HG02623 (cell line): ENCODE measurements at regions not wholly inside any gene's neighbourhood (a gene's known extent, or its start where the extent isn't known, plus 50 kb on each side); places are given as distances from the start of the nearest gene placed in this dataset.

Experiments
- ATAC-seq: cut with Tn5 transposase; IDR thresholded peaks from one replicate; pipeline ENCODE4 v1.9.1; 2021; ENCODE audit warnings: moderate library complexity; ENCODE audit not compliant: unreplicated experiment

DNA sequence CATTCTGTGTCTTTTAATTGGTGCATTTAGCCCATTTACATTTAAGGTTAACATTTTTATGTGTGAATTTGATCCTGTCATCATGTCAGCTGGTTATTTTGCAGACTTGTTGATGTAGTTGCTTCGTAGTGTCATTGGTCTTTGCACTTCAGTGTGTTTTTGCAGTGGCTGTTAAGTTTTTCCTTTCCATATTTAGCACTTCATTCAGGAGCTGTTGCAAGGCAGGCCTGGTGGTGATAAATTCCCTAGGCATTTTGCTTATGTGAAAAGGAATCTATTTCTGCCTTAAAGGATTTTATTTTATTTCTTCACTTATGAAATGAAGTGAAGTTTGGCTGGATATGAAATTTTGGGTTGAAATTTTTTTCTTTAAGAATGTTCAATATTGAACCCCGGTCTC lies 70.2 kb upstream of the CD96 start:
- ATAC-seq = no peak

DNA sequence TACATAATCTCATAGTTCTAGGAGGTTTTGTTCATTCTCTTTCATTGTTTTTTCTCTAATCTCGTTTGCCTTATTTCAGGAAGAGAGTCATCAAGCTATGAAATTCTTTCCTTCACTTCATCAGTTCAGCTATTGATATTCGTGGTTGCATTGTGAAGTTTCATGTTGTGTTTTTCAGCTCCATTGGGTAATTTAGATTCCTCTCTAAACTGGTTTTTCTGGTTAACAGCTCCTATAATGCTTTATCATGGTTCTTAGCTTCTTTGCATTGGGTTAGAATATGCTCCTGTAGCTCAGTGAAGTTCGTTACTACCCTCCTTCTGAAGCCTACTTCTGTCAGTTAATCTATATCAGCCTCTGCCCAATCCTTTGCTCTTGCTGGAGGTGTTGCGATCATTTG lies 69.4 kb upstream of the CD96 start:
- ATAC-seq = no peak

DNA sequence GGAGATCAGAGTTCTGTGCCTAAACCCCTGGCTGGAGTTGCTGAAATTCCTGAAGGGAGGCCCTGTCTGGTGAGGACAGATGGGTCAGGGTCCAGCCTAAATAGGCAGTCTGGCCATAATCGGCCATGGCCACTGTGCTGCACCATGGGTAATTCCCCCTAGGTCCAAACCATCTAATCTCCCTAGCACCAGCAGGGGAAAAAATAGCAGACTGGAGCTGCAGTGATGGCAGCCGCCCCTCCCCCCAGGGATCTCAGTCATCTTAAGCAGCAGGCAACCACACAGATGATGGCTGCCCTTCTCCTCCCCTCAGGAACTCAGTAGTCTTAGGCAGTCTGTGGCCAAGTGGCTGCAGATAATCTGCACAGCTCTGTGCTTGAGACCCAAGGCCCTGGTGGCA lies 68.4 kb upstream of the CD96 start:
- no peak for ATAC-seq

DNA sequence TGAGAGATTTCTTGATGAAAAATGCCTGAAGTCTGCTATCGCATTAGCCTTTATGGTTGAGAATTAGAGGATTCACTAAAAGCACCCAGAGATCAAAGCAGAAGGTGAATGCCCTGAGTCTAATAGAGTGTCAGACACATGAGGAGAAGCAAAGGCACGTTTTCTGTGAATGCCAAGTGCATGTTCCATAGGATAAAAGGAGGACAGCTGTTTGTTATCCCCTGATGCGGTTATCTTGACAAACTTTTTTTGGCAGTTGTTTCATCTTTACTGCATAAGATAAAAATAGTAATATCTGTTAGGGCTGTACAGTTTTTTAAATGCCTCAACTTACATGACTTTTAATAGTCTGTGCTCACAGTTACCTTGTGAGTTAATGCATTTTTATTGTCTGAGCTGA lies 65.3 kb upstream of the CD96 start:
- ATAC-seq = no peak

DNA sequence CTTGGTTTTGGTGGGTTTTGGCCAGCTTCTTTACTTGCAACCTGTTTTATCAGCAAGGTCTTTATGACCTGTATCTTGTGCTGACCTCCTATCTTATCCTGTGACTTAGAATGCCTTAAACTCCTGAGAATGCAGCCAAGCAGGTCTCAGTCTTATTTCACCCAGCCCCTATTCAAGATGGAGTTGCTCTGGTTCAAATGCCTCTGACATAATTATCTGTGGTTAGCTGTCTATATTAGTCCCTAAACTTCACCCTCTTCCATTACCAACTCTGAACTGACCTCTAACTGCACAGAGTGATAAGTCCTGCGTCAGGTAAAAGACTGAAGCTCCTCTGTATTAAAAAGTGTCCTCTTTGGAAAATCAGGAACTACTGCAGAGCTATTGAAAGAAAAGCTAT lies 61.9 kb upstream of the CD96 start:
- no peak for ATAC-seq

DNA sequence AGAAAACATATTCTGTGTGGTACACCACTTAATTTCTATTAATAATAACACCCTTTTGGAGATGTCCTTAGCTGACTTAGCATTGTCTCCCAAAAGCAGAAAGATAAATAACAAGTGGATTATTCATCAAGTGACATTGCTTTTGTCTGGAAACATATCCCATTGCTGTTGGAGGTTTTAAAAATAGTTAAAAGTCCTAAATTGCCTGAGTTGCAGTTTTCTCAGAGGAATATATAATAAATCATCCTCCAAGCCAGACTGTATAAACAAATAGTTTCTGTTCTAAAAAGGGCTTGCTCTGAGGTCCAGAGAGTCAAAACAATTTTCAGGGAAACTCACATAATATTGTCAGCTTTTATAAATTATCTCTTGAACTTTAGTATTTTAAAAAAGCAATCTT lies 60.4 kb upstream of the CD96 start:
- no peak for ATAC-seq

DNA sequence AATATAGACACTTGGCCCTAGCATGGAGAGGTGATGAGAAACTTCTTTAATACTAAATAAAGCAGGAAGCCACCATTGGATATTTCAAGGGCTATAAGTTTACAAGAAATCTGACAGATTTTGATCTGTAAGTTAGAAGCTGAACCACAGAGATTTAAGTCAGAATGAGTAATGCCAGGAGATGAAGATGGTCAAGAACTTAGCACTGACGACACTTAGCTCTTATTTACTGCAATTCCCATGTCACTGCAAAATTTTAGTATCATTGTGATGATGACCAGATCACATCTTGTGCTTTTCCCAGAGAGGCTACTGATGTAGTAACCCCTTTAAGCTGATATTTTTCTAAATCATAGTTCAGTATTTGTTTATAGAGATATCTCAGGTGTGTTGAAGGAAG lies 59.4 kb upstream of the CD96 start:
- ATAC-seq = no peak

DNA sequence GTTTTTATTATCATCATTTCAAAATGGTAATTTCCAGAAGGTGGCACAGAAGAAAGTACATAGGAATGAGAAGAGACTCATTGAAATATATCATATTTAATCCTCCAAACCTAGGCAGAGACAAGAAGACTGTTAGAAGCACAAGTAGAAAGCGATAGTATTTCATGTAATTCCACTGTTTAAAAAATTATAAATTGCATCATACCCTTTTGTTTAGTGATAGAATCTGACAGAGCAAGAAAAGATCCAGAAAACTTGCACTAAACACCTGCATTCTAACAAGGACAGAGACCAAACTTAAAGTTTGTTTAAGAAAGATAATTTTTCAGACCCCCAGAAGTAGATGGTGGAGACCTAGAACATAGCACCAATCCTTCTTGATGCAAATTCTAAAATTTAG lies 56.9 kb upstream of the CD96 start:
- ATAC-seq = no peak
